ENCODE measurements at regions not wholly inside any gene's neighbourhood (a gene's known extent, or its start where the extent isn't known, plus 50 kb on each side); places are given as distances from the start of the nearest gene placed in this dataset.

DNA sequence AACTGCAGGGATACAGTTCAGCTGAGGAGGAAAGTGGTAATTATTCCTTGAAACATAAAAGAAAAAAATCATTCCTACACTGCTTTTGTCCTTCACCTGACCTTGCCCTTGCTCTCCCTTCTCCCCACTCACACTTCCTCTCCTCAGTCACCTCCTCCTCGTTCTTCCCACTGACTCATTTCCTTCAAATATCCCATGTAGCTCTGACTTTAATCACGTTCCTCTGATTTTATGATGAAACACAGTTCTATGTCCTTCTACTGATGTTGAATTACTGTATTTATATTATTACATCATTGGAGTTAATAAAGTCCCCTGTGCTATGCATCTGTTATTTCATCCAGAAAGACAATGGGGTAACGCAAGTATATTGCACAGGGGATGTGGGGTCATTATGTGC, 575.6 kb downstream of the POM121L12 start:
- H3K27me3 ChIP-seq (replicated peaks in 1 of 2; ENCODE audit: control insufficient read depth in 2 of 2, insufficient read depth in 2 of 2, low read length in 1 of 2), result no peaks in the 10 kb centered on the region
- H2AFZ ChIP-seq (ENCODE audit: control insufficient read depth, low read depth, low read length), result no peak overlapping the region
- no peaks in the 10 kb centered on the region for H3K4me1 ChIP-seq (ENCODE audit: control insufficient read depth, insufficient read depth, low read length)
- no peak overlapping the region for H3K9ac ChIP-seq (ENCODE audit: control insufficient read depth, insufficient read depth, low read length)
- H3K27ac ChIP-seq (ENCODE audit: control insufficient read depth, insufficient read depth), result no peak overlapping the region
- no peaks in the 10 kb centered on the region for H3K36me3 ChIP-seq (ENCODE audit: control insufficient read depth in 2 of 2, insufficient read depth in 2 of 2, low read length in 1 of 2)
- TF ChIP-seq RAD51 (IDR thresholded peaks at IDR 0.05) (no peak), EGR1 (IDR thresholded peaks at IDR 0.05; ENCODE audit: borderline replicate concordance in 1 of 2, low read depth in 2 of 2, low read length in 2 of 2) (no peak), HDAC6 (IDR thresholded peaks at IDR 0.05; ENCODE audit: unreplicated experiment) (no peak), ZNF384 (IDR thresholded peaks at IDR 0.05; ENCODE audit: borderline replicate concordance, low read depth, low read length) (no peak), CHD2 (IDR thresholded peaks at IDR 0.05; ENCODE audit: borderline replicate concordance, low read depth, low read length) (no peak), BCLAF1 (IDR thresholded peaks at IDR 0.05) (no peak), ZNF207 (IDR thresholded peaks at IDR 0.05; ENCODE audit: borderline replicate concordance) (no peak)
- TF ChIP-seq, protein P1, sequence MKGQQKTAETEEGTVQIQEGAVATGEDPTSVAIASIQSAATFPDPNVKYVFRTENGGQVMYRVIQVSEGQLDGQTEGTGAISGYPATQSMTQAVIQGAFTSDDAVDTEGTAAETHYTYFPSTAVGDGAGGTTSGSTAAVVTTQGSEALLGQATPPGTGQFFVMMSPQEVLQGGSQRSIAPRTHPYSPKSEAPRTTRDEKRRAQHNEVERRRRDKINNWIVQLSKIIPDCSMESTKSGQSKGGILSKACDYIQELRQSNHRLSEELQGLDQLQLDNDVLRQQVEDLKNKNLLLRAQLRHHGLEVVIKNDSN (IDR thresholded peaks at IDR 0.05; ENCODE audit: borderline replicate concordance, extremely low read length, insufficient read depth, low read depth, low read length), result no peak
- in situ Hi-C loops (cut with MboI), result no loop called here
- H3K79me2 ChIP-seq (ENCODE audit: control insufficient read depth, insufficient read depth, low read length), result no peaks in the 10 kb centered on the region
- ChIA-PET POLR2A (no interaction called here), RAD21 (ENCODE audit: unreplicated experiment) (no interaction called here), CTCF (no interaction called here), SMC1A (ENCODE audit: uncharacterized antibody, unreplicated experiment) (no interaction called here)
- H4K20me1 ChIP-seq (ENCODE audit: control insufficient read depth, insufficient read depth), result no peaks in the 10 kb centered on the region
- H3K4me3 ChIP-seq, result no peak overlapping the region
- no TSS peak for BruUV-seq (replicated peaks)
- no peaks in the 10 kb centered on the region for H3K9me3 ChIP-seq (replicated peaks; ENCODE audit: control insufficient read depth, insufficient read depth, low read length)
- ATAC-seq (no peak), FAIRE-seq (no peak), DNase-seq (ENCODE audit: low read depth, low spot score) (no peak)
- WGBS (ENCODE audit: insufficient coverage, insufficient replicate concordance, low lambda C conversion rate, missing lambda C conversion rate), result 0% methylated on average over 3 of the region's 3 CpGs
- H3K4me2 ChIP-seq (ENCODE audit: control insufficient read depth, insufficient read depth), result no peak overlapping the region
- intact Hi-C loops (cut with micrococcal nuclease; ENCODE audit: unreplicated experiment), result no loop called here

Measured in GM12878 (cell line).